GDM1 (cell line): ENCODE measurements at regions not wholly inside any gene's neighbourhood (a gene's known extent, or its start where the extent isn't known, plus 50 kb on each side); places are given as distances from the start of the nearest gene placed in this dataset.

Experiments used
- DNase-seq: peaks from one replicate; lab custom pipeline; 2025; lab: John Stamatoyannopoulos, UW

- no peak for DNase-seq
These were observed 151.8 kb downstream of the OLFM1 start for GRCh38 chr9:135239100-135239768.

- no peak for DNase-seq
These were observed 152.3 kb downstream of the OLFM1 start for GRCh38 chr9:135239769-135240141.

- no peak for DNase-seq
These were observed 152.8 kb downstream of the OLFM1 start for GRCh38 chr9:135240222-135240621.

- no peak for DNase-seq
These were observed 153.4 kb downstream of the OLFM1 start for GRCh38 chr9:135240871-135241311.

- DNase-seq, result no peak
These were observed 154.0 kb downstream of the OLFM1 start for GRCh38 chr9:135241381-135242048.

GRCh38 chr9:135242049-135242396 lies 154.6 kb downstream of the OLFM1 start:
- no peak for DNase-seq

GRCh38 chr9:135242406-135242805 lies 154.9 kb downstream of the OLFM1 start:
- DNase-seq, result no peak

- DNase-seq, result no peak
These were observed 156.0 kb downstream of the OLFM1 start for GRCh38 chr9:135243201-135244190.

GRCh38 chr9:135244271-135245221 lies 157.1 kb downstream of the OLFM1 start:
- no peak for DNase-seq

GRCh38 chr9:135245482-135246247 lies 158.2 kb downstream of the OLFM1 start:
- DNase-seq, result no peak

- DNase-seq, result no peak
These were observed 159.1 kb downstream of the OLFM1 start for GRCh38 chr9:135246248-135247205.

- DNase-seq, result no peak
These were observed 159.9 kb downstream of the OLFM1 start for GRCh38 chr9:135247227-135247930.

GRCh38 chr9:135248111-135248510 lies 160.6 kb downstream of the OLFM1 start:
- no peak for DNase-seq

GRCh38 chr9:135248721-135249120 lies 161.3 kb downstream of the OLFM1 start:
- DNase-seq, result no peak

GRCh38 chr9:135249191-135249590 lies 161.7 kb downstream of the OLFM1 start:
- no peak for DNase-seq

GRCh38 chr9:135249711-135250110 lies 162.2 kb downstream of the OLFM1 start:
- DNase-seq, result no peak

- no peak for DNase-seq
These were observed 163.9 kb downstream of the OLFM1 start for GRCh38 chr9:135251331-135251761.

GRCh38 chr9:135251996-135252760 lies 164.7 kb downstream of the OLFM1 start:
- no peak for DNase-seq
